HG03354 (cell line): ENCODE measurements at regions not wholly inside any gene's neighbourhood (a gene's known extent, or its start where the extent isn't known, plus 50 kb on each side); places are given as distances from the start of the nearest gene placed in this dataset.
"Not testable (repeated sequence)": the region's sequence is repeated elsewhere in the genome, so short reads cannot be mapped to it uniquely, and the experiment has no call there.

Experiments used
- ATAC-seq: cut with Tn5 transposase; IDR thresholded peaks from one replicate; pipeline ENCODE4 v1.9.1; 2021; ENCODE audit warnings: mild to moderate bottlenecking; ENCODE audit not compliant: unreplicated experiment, poor library complexity, severe bottlenecking

GRCh38 chr7:104956753-104957450 lies 57.1 kb upstream of the KMT2E start:
- ATAC-seq: peak; percentile 92

DNA sequence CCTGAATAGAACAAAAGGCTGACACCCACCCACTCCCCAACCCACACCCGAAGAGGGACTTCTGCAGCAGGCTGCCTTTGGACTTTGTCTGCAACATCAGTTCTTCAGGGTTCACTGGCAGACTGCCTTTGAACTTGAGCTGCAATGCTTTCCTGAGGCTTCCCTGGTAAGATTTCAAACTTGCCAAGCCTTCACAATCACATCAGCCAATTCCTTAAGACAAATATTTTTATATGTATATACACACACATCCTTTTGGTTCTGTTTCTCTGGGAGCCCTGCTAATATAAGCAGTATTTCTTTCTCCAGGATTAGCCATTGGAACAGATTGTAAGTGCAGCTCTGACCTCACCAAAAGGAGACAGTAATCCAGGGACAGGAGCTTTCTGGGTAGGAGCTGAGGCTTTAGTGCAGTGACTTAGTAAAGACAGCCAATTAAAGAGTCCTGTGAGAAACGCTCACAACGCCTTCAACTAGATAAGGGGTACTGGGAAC lies 55.6 kb upstream of the KMT2E start:
- no peak for ATAC-seq

GRCh38 chr7:104959483-104959882 lies 54.5 kb upstream of the KMT2E start:
- ATAC-seq: not testable (repeated sequence)

DNA sequence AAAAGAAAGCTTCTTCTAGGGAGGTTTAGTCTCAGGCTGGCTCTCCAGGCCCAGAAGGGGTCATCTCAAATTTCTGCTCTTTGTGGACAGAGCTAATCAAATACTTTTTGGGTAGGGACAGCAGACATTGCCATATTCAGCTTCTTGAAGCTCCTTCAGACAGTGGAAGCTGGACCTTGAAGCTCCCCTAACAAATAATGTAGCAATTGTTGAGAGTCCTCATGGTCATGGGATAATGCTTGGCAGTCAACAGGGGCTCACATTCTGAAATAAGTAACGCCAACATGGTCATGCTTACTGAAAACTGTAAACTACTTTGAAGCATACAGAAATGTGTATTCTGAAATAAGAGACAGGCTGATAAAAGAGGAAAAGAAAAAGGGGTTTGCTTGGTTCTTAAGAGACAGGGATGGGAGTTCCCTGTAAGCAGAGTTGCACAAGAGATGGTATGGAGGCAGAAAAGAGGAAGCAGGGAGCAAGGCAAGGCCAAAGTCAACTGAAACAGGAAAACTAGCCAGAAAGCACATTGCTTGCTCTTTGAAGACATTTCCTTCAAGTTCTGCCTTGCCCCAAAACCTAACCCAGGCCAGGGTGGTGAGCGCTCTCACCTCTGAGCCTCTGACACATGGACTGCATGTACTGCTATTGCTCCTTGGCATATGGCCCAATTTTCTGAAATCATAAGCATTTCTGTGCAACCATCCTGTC lies 53.1 kb upstream of the KMT2E start:
- peak; percentile 36 for ATAC-seq

DNA sequence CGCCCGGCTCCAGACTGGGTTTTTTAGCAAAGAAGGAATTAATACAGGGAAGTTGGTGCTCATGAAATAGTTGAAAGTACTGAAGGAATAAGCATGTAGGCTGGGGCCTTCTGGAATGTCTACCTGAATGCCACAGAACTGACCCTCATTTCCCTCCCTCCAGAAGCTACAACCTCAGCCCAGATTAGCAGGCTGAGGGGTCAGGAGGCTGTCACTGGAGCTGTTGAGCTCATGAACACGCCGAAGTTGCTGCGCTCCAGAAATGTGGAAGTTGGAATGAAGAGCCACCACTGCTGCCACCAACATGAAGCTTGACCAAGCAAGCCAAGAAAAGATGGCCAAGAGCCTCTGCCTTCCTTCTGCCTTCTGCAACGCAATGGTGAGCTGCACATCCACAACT lies 52.2 kb upstream of the KMT2E start:
- no peak for ATAC-seq

- ATAC-seq: peak; percentile 47
These were observed 51.2 kb upstream of the KMT2E start for GRCh38 chr7:104962781-104963180.

GRCh38 chr7:104963378-104963990 lies 50.5 kb upstream of the KMT2E start:
- ATAC-seq: no peak

DNA sequence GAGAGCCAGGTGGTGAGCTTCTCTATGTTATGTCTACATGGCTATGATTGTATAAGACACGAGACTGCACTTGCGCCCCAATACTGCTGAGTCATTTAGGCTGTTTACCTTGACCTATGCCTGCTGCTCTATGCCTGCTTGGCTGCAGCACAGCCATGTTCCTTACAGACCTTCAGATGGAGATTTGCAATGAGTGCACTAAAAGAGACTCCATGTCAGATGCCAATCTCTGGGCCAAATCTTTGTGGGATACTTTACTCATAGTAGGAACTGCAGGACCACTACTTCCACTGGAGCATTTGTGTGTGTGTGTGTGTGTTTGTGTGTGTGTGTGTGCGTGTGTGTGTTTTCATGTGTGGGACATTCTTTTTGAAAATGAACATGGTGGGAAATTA lies 50.0 kb upstream of the KMT2E start:
- no peak for ATAC-seq
